ENCODE measurements at regions not wholly inside any gene's neighbourhood (a gene's known extent, or its start where the extent isn't known, plus 50 kb on each side); places are given as distances from the start of the nearest gene placed in this dataset.

DNA sequence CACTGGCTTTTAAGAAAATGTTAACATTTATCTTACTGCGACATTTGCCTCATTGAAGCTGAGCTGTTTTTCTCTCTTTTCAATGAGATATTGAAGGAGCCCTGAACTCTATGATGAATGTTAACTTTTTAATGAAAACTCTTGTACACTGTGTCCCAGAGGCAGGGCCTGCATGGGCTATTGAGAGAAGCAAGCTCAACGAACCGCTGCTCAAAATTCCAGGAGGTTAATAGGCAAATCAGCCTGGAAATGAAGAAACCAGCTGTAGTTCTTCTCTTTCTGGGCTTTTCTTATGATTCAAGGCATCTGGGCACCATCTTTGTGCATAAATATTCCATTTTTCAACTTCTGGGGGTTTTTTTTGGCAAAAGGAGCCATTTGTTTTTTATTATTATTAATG lies 168.4 kb upstream of the NPVF start:
- DNase-seq: no peak

DNA sequence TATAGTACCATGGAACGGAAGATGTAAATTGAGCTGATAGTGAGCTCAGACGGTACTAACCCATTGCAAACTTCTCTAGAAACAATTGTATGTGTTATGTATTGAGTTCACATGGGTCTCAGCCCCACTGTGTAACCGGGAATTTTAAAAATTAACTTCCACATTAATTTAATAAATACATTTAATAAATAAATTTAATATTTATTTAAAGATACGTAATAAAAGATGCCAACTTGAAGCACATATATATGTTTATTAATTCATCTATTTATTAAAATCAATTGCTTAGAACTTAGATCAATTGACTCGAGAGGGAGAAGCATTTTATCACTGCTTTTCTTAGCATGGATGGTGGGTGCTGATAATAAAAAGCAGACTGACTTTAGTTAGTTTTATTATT lies 170.1 kb upstream of the NPVF start:
- no peak for DNase-seq

DNA sequence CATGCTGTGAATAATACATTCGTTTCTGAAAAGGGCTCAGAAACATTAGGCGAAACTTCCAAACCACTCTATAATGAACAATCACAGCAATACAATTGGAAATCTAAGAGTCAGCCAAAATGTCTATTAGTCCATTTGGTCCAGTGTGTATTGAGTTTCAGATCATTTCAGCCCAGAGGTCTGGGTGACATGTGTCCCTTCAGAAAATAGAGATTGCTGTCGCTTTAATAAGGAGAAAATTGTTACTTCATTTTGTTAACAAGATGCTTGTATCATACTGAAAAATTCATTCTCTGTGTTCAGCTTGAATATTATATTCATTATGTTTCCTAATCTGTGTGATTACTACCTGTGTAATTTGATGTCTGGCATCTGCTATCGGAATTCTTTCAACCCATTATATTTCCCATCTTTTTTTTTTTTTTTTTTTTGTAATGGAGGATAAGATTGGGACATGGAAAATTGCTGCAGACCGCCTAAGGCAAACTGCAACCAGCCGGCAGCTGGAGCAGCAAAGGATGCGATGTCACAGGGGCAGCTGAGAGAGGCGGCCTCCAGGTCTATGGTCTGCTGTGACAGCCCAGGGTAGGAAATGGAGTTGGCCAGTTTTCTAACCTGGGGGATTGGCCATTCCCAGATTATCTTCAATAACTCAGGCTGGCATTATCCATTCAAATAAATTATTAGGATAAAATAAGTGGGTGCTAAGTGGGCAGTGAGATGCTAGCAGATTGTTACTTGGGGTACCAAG lies 170.9 kb upstream of the NPVF start:
- no peak for DNase-seq

DNA sequence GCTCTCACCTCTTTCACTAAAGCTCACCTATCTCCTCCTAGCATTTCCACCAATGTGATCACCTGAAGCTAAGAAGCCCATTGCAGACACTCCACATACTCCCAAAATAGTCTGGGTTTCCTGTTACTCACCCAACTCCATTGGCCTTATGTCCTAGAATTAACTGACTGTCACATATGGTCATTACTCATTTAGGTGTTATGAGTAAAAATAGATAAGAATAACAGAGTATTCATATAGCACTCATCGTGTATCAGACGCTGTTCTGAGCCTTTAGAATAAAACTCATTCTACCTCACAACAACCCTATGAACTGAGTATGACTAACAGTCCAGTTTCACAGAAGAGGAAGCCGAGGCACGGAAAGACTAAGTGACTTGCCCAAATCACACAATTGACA lies 174.2 kb upstream of the NPVF start:
- DNase-seq: no peak

DNA sequence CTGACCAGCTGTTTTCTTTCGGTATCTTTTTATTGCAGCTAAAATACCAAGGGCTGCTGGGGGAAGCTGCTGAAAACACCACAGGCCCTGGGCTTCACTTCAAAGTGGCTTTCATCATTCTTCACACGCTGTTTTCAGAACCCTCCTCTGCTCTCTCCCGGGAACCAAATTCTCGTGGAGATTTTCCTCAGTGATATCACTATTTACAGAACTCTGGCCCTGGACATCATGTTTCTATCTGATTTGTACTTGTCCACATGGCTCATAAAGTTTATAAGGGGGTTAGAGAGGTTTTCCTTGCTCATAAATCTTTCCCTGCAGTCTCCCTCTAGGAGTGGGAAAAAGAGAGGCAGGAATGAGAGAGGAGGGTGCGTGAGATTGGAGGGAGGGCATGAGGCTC lies 177.4 kb upstream of the NPVF start:
- DNase-seq: no peak

DNA sequence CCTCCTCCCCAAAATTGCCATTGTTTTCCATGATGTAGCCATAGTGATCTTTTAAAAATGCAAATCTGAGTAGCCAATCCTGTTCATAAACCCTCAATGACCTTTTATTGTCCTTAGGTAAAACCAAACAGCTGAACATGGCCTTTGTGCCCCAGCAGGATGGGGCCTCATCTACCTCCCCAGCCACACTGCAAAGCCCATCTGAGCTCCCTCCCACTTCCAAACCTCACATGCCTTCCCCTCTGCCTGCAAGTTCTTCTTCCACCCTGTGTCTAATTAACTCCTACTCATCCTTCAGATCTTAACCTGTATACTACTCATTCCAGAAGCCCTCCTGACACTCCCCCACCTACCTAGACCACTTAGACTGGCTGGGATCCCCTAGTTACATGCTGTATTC lies 178.8 kb upstream of the NPVF start:
- no peak for DNase-seq

DNA sequence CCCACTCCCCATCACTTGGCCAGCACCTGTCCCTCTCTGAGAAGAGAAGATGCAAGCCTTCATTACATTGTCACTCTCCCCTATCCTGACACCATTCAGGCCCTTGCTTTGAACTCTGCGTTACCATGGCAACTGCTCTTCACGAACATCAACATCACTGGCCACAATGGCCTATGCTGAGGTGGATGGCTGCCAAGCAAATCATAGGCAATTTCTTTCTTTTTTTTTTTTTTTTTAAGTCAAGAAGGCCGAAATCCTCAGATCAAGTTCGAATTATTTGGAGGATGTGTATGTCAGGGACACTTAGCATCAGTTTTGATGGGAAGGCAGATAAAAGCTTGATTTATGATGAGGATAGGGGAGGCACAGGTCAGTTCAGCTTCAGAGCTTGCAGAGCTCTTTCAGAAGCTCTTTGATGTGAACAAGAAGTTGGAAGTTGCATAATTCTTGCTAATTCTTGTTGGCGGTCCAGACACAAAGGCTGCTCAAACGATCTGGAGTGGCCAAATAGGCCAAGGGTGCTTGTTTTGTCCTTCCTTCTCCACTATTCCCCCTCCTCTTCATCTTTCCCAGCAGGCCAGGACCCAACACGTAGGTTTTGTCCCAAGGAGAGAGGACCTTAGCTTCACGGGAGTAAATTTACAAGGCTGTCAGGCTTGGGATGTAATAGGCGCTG lies 179.9 kb upstream of the NPVF start:
- no peak for DNase-seq

DNA sequence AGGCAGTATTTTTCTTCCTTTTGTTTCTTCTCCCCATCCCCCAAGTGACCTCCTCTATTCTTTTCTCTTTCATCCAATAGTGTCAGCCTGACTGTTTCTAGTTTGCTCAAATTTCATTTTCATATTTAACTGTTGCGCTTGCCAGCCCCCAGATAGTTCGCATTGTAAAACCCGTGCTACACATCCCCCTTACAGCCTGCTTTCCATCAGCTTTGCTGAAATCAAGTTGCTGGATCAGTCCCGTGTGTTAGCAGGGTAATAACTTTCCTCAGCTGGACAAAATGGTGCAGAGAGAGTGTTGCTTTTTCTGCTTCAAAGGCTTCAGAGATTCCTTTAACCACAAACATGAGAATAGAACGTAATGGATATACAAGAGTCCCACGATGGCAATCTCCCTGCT lies 180.6 kb upstream of the NPVF start:
- no peak for DNase-seq

DNA sequence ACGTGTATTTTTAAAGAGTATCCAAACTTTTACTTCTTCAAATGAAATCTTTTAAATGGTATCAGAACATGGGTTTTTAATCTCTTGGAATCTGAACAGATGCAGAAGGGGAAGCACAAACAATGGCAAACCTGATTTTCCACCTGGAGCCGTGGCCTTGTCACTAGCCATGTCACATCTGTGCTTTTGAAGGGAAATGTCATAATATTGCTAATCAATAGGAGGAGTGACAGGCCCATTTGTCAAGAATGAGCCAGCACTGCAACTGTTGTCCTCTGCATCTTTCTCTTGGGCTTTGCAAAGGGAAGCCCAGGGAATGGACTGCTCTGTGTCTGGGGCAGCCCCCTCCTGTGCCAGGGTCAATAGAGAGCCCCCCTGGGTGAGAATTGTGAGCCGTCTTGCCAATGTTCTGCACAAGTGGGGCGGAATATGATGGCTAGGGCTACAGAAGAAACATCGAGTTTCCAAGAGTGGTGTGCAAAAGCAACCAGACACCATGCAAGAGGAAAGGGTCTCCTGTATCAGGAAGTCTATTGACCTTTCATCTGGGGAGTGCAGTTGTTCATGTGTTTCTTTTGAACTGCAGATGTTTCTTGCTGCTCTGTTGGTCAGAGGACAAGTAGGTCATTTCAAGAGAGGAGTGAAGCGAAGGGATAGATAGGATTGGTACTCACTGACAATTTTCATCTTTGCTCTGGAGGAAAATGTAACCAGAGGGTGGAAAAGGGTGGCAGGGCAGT lies 181.8 kb upstream of the NPVF start:
- no peak for DNase-seq

DNA sequence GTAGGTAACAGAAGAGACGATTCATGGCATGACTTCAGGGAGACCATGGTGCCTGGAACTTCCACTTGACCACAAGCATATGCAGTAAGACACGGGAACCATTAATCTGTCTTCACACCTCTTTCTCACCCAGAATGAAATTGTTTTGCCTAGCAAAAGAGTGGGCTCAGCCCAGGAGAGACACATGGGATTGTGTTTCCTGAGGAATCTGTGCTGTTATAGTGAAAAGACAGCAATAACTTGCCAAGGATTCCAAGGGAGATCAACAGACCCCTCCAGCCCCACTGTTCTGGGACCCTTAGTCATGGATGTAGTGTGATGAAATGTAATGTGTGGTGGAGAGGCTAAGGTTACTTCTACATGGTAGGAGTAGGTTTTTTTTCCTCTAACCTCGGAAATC lies 192.5 kb upstream of the NPVF start:
- no peak for DNase-seq

DNA sequence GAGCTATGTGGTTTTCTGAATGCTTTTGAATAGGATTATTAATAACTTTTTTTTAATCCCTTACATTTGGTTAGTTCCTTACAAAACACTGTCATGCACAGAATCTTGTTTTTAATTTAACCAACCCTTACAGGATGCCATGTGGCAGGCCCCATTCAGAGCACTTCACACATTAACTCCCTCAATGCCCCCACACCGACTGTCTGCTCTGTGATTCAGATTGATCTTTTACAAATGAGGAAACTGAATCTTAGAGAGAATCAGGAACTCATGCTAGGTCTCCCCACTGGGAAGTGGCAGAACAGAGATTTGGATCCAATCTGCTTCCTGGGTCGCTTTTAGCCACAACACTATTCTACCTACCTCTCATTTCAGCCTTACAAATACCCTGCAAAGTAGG lies 195.8 kb upstream of the NPVF start:
- DNase-seq: no peak

DNA sequence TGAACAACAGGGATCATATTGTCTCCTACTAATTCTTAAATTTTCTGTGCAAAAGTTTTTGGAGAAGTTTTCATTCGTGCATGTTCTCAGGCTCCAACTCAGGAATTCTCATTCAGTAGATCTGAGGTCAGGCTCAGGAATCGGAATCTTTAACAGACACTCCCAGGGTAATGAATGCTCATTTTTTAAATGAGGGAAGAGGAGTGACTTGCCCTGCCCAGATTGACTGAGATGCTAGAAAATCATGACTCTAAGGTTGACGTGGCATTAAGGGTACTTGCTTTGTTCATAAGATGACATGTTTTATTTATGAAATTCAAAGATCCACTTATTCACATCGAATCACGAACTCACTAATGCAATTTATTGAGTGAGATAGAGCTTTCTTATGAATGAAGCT lies 196.6 kb upstream of the NPVF start:
- DNase-seq: no peak

DNA sequence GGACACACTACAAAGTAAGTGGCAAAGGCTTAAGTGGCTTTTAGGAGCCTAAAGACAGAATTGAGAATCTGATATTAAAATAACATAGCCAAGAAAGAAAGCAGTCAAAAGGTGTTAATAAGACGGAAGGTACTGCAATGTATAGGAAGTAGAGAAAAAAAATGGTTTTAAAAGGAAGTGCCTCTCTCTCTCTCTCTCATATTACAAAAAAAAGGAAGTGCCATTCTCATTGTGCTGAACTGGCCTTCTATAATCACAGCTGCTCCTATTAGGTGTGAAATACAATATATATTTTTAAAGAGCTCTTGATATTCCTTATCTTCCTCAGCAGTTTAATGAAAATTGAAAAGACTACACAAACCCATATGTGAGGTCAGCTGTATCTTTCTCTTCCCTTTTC lies 199.4 kb upstream of the NPVF start:
- no peak for DNase-seq

DNA sequence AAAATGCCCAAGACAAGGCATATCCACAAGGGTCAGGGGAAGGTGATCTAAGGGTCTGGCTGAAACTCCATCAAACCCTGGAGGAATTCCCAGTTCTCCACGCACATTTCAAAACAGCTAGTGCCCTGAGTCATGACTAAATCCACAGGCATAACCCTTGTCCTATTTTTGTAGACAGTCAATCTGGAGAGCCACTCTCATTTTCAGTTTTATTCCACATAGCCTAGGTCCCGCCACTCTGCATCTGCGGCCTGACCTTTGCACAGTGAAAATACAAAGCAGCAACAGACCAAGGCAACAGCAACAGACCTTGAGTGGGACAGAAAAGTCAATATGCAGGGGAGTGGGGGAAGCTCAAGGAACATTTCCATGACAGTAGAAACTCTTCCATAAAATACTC lies 201.4 kb upstream of the NPVF start:
- DNase-seq: no peak

DNA sequence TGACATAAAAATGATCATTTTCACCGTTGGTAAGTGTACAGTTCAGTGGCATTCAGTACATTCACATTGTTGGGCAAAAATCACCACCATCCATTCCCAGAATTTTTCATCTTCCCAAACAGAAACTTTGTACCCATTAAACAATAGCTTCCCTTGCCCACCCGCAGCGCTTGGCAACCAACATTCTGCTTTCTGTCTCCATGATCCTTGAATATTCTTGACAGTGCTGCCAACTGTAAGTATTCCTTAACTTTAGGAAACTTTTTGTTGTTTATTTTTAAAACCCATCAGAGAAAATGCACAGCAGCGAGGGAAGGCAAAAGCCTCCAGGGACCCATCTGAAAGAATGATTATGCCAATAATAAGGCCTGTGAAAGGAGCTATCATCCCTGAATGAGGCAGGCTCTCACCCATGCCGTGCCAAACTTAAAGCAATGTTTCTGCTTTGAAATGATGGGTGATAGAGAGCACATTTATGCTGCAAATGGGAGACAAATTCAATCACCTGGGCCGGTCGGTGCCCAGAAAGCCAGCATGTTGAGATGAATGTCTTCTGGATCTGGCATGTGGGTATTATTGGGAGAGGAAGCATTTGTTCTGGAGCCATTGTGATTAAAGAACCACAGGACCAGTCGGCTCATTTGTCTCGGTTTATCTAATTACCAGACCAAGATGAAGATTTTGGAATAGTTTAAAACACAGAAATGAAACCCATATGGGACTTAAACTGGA lies 202.1 kb upstream of the NPVF start:
- DNase-seq: no peak

DNA sequence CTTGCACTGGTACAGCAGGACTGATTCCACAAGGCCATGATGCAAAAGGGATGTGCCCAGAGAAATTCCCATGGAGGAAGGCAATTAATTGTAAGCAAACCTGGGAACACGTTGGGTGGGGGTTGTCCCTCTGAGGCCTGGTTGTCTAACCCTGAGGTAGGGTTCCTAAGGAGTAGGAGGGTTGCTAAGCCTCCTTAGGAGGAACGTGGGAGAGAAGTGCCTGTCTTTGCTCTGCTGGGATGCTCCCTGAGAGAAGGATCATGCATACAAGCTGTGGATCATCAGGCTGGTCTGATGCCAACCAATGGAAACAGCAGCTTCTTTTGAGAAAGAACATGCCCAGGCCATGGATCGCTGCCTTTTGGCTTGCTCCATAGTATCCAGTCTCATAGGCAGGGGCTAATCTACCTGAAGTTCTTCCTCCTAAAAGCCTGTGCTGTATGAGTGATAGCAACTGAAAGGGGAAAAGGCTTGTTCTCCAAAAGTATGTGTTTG lies 203.7 kb upstream of the NPVF start:
- no peak for DNase-seq

DNA sequence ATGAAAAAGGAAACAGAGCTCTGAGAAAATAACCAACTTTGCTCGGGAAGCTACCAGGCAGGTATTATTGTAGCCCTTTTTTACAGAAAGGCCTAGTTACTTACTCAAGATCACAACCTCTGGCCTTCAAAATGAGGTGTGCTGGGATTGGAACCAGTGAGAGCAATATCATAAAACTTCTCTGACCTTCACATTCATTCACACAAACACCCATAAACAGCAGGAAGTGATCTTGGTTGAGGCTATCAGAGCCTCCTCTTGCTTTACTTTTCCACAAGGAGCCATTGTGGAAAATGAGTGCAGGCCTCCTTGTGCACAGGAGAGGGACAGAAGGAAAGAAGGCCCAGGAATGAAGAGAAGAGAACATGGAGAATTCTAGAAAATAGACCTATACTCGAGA lies 204.5 kb upstream of the NPVF start:
- DNase-seq: no peak

DNA sequence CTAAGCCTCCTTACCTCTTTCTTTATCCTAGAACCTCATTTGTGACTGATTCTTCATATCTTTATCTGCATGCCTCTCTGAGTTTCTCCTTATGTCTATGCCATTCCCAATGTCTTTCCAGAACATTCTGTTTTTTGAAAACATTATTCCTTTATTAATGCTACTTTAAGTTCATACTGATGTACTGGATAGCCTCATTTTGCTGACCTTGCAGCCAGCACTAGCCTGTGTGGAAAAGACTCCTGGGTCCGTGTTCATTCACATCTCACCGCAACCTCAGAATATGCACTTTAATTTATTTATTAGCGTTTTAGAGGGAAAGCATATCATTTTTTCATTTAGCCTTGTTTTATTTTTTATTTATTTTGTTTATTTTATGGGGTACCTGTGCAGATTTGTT lies 208.1 kb upstream of the NPVF start:
- no peak for DNase-seq

DNA sequence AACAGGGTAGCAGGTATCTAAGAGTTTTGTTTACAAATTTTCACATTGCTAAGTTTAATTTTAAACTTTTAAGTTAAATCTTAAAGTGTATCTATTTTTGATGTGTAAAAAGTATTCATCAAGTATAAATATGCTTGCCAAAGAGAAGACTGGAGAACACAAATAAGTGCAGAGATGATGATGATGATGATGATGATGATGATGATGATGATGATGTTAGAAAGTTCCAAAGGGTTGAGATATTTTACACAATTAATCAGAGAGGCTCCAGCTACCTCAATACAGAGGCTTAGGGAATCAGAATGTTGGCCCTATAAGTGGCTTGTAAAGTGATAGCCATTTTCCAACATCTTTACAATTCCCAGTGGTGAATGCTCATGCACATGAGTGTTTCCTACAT lies 209.0 kb upstream of the NPVF start:
- DNase-seq: no peak

DNA sequence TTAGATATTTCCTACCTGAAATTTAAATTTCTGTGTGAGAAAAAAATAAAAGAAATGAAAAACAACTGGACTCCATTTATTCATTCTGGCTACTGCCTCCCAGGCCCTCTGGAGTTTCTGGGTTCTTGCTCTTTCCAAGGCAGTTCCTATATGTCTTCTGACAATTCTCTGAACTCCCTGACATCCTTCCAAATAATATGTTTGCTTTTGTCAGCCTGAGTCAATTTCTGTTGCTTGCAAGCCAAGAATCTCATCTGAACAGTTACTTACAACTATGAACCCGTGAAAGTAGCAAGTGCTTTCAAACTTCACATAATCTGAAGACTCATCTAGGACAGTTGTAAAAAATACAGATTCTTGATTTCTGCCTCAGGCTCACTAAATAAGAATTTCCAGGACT lies 216.7 kb upstream of the NPVF start:
- no peak for DNase-seq

DNA sequence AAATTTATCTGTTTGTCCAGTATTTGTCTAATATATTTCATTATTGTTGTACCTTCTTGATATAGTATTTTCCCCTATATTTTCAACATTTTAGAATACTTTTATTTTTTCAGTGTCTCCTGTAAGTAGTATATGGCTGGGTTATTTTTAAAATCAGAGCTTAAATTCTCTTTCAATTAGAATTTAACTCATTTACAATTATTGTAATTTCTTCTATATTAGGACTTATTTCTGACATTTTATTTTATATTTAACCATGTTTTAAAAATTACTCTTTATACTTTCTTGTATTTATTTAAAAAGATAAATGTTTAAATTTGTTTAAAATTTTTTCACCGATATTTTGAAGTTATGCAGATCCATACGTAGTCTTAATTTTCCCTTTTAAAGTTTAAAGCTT lies 220.0 kb upstream of the NPVF start:
- DNase-seq: no peak

DNA sequence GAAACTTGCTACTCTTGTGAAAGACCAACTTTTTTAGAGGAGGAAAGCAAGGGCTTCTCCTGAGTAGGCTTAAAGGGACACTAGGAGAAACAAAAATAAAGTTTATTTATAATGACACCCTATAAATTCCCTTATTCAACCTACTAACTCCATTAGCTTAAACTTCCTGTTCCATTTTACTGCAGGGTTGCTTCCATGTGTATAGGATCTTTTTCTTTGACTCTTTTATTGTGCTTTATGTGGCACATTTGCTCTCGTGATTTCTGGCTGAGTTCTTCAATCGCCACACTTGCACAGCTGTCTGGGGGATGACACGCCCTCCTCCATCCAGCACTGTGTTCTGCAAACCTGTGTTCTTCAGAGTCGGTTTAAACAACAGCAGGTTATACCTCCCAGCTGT lies 225.7 kb upstream of the NPVF start:
- no peak for DNase-seq

DNA sequence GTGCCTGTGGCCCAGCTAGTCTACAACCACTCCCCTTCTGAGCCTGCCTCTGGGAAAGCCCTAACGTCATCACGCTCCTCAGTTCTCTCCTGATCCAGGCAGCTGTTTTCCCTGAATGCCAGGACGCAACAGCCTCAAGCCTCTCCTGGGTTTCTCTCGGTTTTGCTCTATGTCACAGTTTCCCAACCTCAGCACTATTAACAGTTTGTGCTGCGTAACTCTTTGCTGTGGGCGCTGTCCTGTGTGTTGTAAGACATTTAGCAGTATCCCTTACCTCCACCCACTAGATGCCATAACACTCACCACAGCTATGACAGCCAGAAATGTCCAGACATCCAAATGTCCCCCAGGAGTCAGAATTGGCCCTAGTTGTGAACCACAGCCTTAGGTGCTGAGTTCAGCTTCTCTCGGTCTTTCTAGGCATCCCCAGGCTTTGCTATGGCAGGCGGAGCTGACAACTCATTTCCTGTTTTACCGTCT lies 226.3 kb upstream of the NPVF start:
- DNase-seq: no peak

All from central memory CD4-positive, alpha-beta T cell (primary cell).